HL-60 (cell line): ENCODE measurements at regions not wholly inside any gene's neighbourhood (a gene's known extent, or its start where the extent isn't known, plus 50 kb on each side); places are given as distances from the start of the nearest gene placed in this dataset.

Experiments
- CTCF ChIP-seq: IDR thresholded peaks from one replicate; pipeline ENCODE4 v1.5.1; 2011; ENCODE audit warnings: low read length, control low read depth, inconsistent platforms; ENCODE audit not compliant: insufficient read depth
- GABPA ChIP-seq: IDR thresholded peaks from 2 replicates; pipeline ENCODE4 v1.6.1; 2012; ENCODE audit warnings: low read depth
- POLR2AphosphoS5 ChIP-seq: IDR thresholded peaks from 2 replicates; pipeline ENCODE4 v1.6.1; 2012; ENCODE audit warnings: low read depth
- REST ChIP-seq: IDR thresholded peaks from 2 replicates; pipeline ENCODE4 v1.6.1; 2012; ENCODE audit warnings: low read depth; ENCODE audit not compliant: insufficient replicate concordance
- SPI1 ChIP-seq: IDR thresholded peaks from 2 replicates; pipeline ENCODE4 v1.6.1; 2012; ENCODE audit warnings: low read depth, mild to moderate bottlenecking, borderline replicate concordance

- no peak for TF ChIP-seq REST
- no peak for TF ChIP-seq CTCF
- TF ChIP-seq POLR2AphosphoS5, result no peak
- no peak for TF ChIP-seq GABPA
- no peak for TF ChIP-seq SPI1
Observed at GRCh38 chr6:102571236-102571908, 1177.9 kb downstream of the GRIK2 start.
